Left forelimb (tissue), 1 donor: ENCODE measurements at regions not wholly inside any gene's neighbourhood (a gene's known extent, or its start where the extent isn't known, plus 50 kb on each side); places are given as distances from the start of the nearest gene placed in this dataset.

Source experiments
- DNase-seq: peaks from one replicate; pipeline ENCODE4 v3.0.0-alpha.2; 2018; ENCODE audit warnings: low spot score

GRCh38 chr1:208782186-208782585 lies 538.0 kb upstream of the PLXNA2 start:
- DNase-seq = no peak

- DNase-seq = no peak
Measured at GRCh38 chr1:208785629-208786028, 541.4 kb upstream of the PLXNA2 start.

- DNase-seq = no peak
Measured at GRCh38 chr1:208787219-208787618, 543.0 kb upstream of the PLXNA2 start.

GRCh38 chr1:208788013-208788540 lies 543.9 kb upstream of the PLXNA2 start:
- DNase-seq = no peak

GRCh38 chr1:208791456-208791855 lies 547.3 kb upstream of the PLXNA2 start:
- no peak for DNase-seq

GRCh38 chr1:208793861-208794345 lies 549.7 kb upstream of the PLXNA2 start:
- DNase-seq = no peak

- no peak for DNase-seq
Measured at GRCh38 chr1:208799186-208799585, 555.0 kb upstream of the PLXNA2 start.

- DNase-seq = no peak
Measured at GRCh38 chr1:208803011-208803811, 559.0 kb upstream of the PLXNA2 start.

- DNase-seq = no peak
Measured at GRCh38 chr1:208807446-208808127, 563.4 kb upstream of the PLXNA2 start.

- DNase-seq = no peak
Measured at GRCh38 chr1:208808301-208808700, 564.1 kb upstream of the PLXNA2 start.

GRCh38 chr1:208809876-208810275 lies 565.7 kb upstream of the PLXNA2 start:
- DNase-seq = no peak

GRCh38 chr1:208818770-208819445 lies 574.7 kb upstream of the PLXNA2 start:
- no peak for DNase-seq

- no peak for DNase-seq
Measured at GRCh38 chr1:208820580-208821212, 576.5 kb upstream of the PLXNA2 start.

- DNase-seq = no peak
Measured at GRCh38 chr1:208821939-208822338, 577.8 kb upstream of the PLXNA2 start.

- no peak for DNase-seq
Measured at GRCh38 chr1:208825300-208825699, 581.1 kb upstream of the PLXNA2 start.

GRCh38 chr1:208829595-208829994 lies 585.4 kb upstream of the PLXNA2 start:
- no peak for DNase-seq

GRCh38 chr1:208834381-208835096 lies 590.4 kb upstream of the PLXNA2 start:
- DNase-seq = no peak

GRCh38 chr1:208835097-208835463 lies 590.9 kb upstream of the PLXNA2 start:
- no peak for DNase-seq

GRCh38 chr1:208835781-208836180 lies 591.6 kb upstream of the PLXNA2 start:
- DNase-seq = no peak

GRCh38 chr1:208837242-208837641 lies 593.1 kb upstream of the PLXNA2 start:
- no peak for DNase-seq

GRCh38 chr1:208841436-208841835 lies 597.3 kb upstream of the PLXNA2 start:
- no peak for DNase-seq
